ENCODE measurements at regions not wholly inside any gene's neighbourhood (a gene's known extent, or its start where the extent isn't known, plus 50 kb on each side); places are given as distances from the start of the nearest gene placed in this dataset.

DNA sequence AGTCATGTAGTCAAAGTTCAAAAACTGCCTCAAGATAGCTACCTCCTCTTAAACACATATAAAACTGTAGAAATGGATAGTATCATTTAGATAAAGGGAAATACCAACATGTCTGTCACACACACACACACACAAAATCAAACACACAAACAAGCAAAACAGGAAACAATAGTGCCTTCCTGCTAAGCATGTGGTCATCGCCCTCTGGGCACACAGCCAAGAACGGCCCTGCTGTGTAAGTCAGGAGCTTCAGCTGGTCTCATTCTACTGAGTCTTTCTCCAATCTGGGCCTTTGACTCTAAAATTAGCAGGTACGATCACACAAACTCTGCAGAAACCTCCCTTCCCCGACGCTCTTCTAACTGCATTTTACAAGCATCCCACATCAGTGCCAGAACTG, 272.2 kb upstream of the CHRNA7 start (continued):
- TF ChIP-seq, protein P1, sequence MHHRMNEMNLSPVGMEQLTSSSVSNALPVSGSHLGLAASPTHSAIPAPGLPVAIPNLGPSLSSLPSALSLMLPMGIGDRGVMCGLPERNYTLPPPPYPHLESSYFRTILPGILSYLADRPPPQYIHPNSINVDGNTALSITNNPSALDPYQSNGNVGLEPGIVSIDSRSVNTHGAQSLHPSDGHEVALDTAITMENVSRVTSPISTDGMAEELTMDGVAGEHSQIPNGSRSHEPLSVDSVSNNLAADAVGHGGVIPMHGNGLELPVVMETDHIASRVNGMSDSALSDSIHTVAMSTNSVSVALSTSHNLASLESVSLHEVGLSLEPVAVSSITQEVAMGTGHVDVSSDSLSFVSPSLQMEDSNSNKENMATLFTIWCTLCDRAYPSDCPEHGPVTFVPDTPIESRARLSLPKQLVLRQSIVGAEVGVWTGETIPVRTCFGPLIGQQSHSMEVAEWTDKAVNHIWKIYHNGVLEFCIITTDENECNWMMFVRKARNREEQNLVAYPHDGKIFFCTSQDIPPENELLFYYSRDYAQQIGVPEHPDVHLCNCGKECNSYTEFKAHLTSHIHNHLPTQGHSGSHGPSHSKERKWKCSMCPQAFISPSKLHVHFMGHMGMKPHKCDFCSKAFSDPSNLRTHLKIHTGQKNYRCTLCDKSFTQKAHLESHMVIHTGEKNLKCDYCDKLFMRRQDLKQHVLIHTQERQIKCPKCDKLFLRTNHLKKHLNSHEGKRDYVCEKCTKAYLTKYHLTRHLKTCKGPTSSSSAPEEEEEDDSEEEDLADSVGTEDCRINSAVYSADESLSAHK (tag by site-specific recombination; IDR thresholded peaks at IDR 0.05) = no peak
- TF ChIP-seq SP7 (tag by site-specific recombination; IDR thresholded peaks at IDR 0.05) (0 out of 2 replicates have a peak, but pooled peaks have one; percentile 26), ZNF660 (tag by site-specific recombination; IDR thresholded peaks at IDR 0.05) (peak; percentile 27; the same call in 1 of the 2 replicates)

- H3K36me3 ChIP-seq (ENCODE audit: control insufficient read depth in 2 of 2, insufficient read depth in 1 of 2, low read length in 2 of 2) = no peaks in the 10 kb centered on the region
- no peaks in the 10 kb centered on the region for H3K4me1 ChIP-seq (ENCODE audit: control insufficient read depth, insufficient read depth, low read length)
- no peak overlapping the region for H3K27ac ChIP-seq (ENCODE audit: extremely low read depth, low read depth, low read length)
- H3K9me3 ChIP-seq (ENCODE audit: control insufficient read depth, insufficient read depth, low read depth, low read length) = no peaks in the 10 kb centered on the region
- no peak overlapping the region for H3K4me3 ChIP-seq (ENCODE audit: low read depth, low read length)
- TF ChIP-seq ZNF214 (tag by site-specific recombination; IDR thresholded peaks at IDR 0.05; ENCODE audit: borderline replicate concordance) (no peak), SP2 (tag by site-specific recombination; IDR thresholded peaks at IDR 0.05) (no peak), ZNF248 (tag by site-specific recombination; IDR thresholded peaks at IDR 0.05) (no peak), ZXDB (tag by site-specific recombination; IDR thresholded peaks at IDR 0.05) (no peak), ZNF645 (tag by site-specific recombination; IDR thresholded peaks at IDR 0.05) (no peak), ZNF664 (tag by site-specific recombination; IDR thresholded peaks at IDR 0.05) (no peak), ZSCAN23 (tag by site-specific recombination; IDR thresholded peaks at IDR 0.05) (no peak), HOXD13 (CRISPR knock-in tag; IDR thresholded peaks at IDR 0.05; ENCODE audit: borderline replicate concordance) (no peak), ZNF416 (tag by site-specific recombination; IDR thresholded peaks at IDR 0.05) (no peak), ZNF623 (tag by site-specific recombination; IDR thresholded peaks at IDR 0.05) (no peak), KLF8 (tag by site-specific recombination; IDR thresholded peaks at IDR 0.05) (no peak), ZNF157 (tag by site-specific recombination; IDR thresholded peaks at IDR 0.05) (no peak), ZNF768 (tag by site-specific recombination; IDR thresholded peaks at IDR 0.05) (no peak), KLF1 (tag by site-specific recombination; IDR thresholded peaks at IDR 0.05) (no peak), ZNF239 (tag by site-specific recombination; IDR thresholded peaks at IDR 0.05) (no peak), SETDB1 (IDR thresholded peaks at IDR 0.05; ENCODE audit: insufficient read length, low read length) (no peak), ZNF514 (tag by site-specific recombination; IDR thresholded peaks at IDR 0.05) (no peak), ZFHX2 (tag by site-specific recombination; conservative IDR thresholded peaks at IDR 0.05) (no peak)
- TF ChIP-seq, protein P2, sequence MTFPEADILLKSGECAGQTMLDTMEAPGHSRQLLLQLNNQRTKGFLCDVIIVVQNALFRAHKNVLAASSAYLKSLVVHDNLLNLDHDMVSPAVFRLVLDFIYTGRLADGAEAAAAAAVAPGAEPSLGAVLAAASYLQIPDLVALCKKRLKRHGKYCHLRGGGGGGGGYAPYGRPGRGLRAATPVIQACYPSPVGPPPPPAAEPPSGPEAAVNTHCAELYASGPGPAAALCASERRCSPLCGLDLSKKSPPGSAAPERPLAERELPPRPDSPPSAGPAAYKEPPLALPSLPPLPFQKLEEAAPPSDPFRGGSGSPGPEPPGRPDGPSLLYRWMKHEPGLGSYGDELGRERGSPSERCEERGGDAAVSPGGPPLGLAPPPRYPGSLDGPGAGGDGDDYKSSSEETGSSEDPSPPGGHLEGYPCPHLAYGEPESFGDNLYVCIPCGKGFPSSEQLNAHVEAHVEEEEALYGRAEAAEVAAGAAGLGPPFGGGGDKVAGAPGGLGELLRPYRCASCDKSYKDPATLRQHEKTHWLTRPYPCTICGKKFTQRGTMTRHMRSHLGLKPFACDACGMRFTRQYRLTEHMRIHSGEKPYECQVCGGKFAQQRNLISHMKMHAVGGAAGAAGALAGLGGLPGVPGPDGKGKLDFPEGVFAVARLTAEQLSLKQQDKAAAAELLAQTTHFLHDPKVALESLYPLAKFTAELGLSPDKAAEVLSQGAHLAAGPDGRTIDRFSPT (tag by site-specific recombination; IDR thresholded peaks at IDR 0.05) = no peak
- POLR2A ChIA-PET = no interaction called here
- CTCF ChIA-PET = no interaction called here
Measured at GRCh38 chr15:31768055-31768454, 262.3 kb upstream of the CHRNA7 start.

Data from HEK293 (cell line).